22Rv1 (cell line): ENCODE measurements at regions not wholly inside any gene's neighbourhood (a gene's known extent, or its start where the extent isn't known, plus 50 kb on each side); places are given as distances from the start of the nearest gene placed in this dataset.

Source experiments
- ZFX ChIP-seq: fragments of 450-650 bp; IDR thresholded peaks from 2 replicates; pipeline ENCODE4 v1.6.1; 2017; ENCODE audit warnings: antibody characterized with exemption, borderline replicate concordance
- TF ChIP-seq, protein P1 (sequence below): fragments of 450-650 bp; IDR thresholded peaks from 2 replicates; pipeline ENCODE4 v1.5.1; 2017; ENCODE audit warnings: mild to moderate bottlenecking

DNA sequence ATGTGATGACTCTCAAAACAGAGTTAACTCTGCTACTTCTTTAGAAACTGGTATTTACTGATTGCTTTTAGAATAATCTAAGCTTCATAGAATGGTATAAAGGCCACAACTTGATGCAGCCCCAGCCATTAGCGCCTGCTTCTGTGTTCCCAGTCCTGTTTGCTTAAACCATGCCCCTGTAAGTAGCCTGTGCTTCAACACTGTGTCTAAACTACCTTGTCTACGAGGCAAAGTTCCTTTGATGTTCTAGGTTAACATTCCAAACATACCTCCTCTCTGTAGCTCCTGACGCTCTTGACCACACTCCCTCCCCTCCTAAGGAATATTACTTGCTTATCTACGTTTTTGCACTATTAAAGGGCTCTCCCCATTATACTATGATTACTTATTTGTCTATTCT lies 352.5 kb upstream of the ADGRL3 start:
- TF ChIP-seq, protein P1, sequence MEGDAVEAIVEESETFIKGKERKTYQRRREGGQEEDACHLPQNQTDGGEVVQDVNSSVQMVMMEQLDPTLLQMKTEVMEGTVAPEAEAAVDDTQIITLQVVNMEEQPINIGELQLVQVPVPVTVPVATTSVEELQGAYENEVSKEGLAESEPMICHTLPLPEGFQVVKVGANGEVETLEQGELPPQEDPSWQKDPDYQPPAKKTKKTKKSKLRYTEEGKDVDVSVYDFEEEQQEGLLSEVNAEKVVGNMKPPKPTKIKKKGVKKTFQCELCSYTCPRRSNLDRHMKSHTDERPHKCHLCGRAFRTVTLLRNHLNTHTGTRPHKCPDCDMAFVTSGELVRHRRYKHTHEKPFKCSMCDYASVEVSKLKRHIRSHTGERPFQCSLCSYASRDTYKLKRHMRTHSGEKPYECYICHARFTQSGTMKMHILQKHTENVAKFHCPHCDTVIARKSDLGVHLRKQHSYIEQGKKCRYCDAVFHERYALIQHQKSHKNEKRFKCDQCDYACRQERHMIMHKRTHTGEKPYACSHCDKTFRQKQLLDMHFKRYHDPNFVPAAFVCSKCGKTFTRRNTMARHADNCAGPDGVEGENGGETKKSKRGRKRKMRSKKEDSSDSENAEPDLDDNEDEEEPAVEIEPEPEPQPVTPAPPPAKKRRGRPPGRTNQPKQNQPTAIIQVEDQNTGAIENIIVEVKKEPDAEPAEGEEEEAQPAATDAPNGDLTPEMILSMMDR, result no peak
- TF ChIP-seq ZFX, result no peak
